ENCODE measurements at regions not wholly inside any gene's neighbourhood (a gene's known extent, or its start where the extent isn't known, plus 50 kb on each side); places are given as distances from the start of the nearest gene placed in this dataset.

- FAIRE-seq (no peak), DNase-seq (ENCODE audit: low spot score) (no peak)
Measured at GRCh38 chr20:50312002-50312681, 121.5 kb downstream of the CEBPB start.

GRCh38 chr20:50312682-50313521 lies 122.3 kb downstream of the CEBPB start:
- DNase-seq (ENCODE audit: low spot score): peak; percentile 92

DNA sequence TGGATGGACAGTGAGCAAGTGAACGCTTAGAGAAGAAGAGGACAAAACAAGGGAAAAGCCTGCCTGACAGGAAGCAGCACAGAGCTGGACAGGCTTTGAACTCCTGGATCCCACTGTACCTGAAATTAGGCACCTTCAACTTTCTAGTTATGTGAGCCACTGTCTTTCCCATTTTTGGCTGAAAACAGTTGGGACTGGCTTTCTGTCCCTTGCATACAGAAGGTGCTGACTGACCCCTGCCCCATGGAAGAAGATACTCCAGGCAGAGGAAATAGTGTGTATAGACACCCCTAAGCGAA lies 122.8 kb downstream of the CEBPB start:
- no peak for DNase-seq (ENCODE audit: low spot score)
- no peak for FAIRE-seq

More at GRCh38 chr20:50312682-50313521, 122.3 kb downstream of the CEBPB start:
- FAIRE-seq: peak; percentile 5

GRCh38 chr20:50313827-50314677 lies 123.4 kb downstream of the CEBPB start:
- DNase-seq (ENCODE audit: low spot score): no peak
- no peak for FAIRE-seq

DNA sequence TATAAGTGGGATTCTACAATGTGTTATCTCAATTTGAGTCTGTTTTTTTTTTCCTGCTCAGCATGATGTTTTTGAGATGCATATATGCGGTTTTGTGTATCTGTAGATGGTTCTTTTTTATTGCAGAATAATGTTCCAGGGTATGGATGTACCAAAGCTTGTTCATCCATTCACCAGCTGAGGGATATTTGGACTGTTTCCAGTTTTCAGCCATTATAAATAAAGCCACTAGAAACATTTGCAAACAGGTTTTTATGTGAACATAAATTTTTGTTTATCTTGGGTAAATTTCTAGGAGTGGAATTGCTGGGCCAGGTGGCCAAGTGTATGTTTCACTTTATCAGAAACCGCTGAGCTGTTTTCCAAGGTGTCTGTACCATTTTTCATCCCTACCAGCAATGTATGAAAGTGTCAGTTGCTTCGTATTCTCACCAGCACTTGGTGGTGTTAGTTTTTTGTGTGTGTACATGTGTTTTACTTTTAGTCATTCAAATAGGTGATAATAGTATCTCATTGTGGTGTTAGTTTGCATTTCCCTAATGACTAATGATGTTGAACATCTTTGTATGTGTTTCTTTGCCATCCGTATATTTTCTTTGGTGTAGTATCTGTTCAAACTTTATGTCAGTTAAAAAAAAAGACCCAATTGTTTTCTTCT lies 124.2 kb downstream of the CEBPB start:
- DNase-seq (ENCODE audit: low spot score): no peak
- FAIRE-seq: no peak

DNA sequence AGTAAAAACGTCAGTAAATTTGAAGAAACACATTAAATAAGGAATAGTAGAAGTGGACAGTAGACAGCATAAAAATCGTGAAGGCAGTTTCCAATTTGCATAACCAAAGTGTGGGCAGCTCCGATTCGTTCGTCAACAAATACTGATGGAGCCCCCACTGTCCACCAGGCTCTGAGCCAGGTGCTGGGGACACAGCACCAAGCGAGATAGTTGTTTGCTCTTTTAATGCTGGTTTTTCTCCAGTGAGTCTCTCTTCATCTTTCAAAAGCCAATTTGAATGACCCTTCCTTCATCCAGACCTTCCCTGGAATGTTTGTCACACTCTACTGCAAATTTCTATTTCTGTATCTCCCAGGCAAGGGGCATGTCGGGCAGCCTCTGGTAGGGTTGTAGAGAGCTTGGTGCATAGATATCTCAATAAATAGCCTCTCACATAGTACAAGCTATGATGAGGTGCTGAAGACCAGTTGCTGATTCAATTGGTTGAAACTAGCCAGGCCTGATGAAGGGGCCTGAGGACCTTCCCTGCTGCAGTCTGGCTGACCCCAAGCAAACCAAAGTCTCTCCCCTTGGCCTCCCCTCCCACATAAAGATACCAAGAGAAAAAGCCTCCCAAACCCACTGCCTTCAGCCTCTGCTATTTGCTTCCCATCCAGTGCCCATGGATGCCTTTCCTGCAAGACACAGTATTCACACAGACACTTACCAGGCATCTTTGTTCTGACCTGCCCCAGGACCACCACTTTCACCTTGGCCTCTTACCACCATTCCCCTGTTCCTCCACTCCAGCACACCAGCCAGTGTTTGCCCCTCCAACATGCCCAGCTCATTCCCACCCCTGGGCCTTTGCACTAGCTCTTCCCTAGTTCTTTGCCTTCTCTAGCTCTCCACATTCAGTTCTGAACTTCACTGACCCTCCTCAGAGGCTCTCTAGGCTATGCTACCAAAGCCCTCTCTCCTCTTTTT lies 125.2 kb downstream of the CEBPB start:
- FAIRE-seq (no peak), DNase-seq (ENCODE audit: low spot score) (no peak)

GRCh38 chr20:50317116-50317515 lies 126.5 kb downstream of the CEBPB start:
- no peak for DNase-seq (ENCODE audit: low spot score)
- FAIRE-seq: no peak

- DNase-seq (ENCODE audit: low spot score) (no peak), FAIRE-seq (no peak)
Measured at GRCh38 chr20:50317609-50318008, 127.0 kb downstream of the CEBPB start.

DNA sequence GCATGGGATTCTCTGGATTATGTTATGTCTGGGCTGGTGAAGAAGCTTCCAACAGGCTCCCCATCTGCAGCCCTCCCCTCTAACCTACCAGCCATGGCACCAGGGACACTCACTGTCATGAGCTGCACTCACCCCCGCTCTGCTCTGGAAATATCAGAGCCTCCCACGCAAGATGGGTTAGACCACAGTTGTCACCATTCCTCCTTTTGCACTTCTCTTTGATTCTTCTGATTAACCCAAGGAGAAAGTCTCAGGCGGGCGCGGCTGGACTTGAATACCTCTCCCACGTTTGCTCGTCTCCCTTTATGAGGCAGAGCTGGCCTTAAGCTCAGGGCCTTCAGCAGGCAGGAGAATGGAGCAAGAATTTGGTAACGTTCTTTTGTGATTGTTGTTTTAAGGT lies 128.1 kb downstream of the CEBPB start:
- no peak for DNase-seq (ENCODE audit: low spot score)

GRCh38 chr20:50320005-50320900 lies 129.6 kb downstream of the CEBPB start:
- FAIRE-seq: no peak

More for the DNA sequence above, 128.1 kb downstream of the CEBPB start:
- FAIRE-seq: no peak

DNA sequence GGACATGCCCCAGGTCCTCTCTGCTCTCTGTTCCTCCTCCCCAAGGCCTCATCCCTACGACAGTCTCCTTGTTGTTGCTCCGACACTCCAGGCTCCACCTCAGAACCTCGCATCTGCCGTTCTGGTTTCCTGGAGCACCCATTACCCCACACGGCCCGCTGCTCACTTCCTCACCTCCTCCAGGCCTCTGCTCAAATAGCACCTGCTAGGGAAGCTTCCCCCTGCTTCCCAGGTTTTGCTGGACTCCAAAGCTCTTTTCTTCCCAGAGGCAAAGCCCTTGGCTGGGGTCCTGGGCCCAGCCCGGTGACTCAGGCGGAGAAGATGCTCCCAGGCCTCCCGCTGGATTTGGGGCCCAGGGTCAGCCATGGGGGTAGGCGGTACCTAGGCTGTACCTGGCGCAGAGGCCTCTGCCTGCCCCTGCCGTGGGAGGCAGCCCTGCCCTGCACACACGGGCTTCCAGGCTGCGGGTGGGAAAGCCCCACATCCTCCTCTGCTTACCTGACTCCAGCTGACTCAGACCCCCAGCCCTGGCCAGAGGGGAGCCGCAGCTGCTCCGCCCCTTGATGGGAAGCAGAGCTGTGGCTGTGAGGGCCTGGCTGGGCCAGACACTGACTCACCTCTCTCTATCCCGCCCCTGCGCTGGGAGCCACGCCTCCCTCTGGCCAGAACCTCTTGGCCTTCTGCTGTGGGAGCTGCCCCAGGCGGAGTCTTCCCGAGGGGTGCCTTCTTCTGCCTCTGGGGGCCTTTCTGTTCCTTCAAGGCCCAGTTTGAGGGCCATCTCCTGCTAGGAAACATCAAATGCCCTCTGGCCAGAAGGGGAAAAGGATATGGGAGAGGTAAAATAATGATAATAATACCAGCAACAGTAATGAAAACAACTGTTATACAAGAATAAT lies 130.5 kb downstream of the CEBPB start:
- FAIRE-seq (peak; percentile 40), DNase-seq (ENCODE audit: low spot score) (peak; percentile 99)

More at GRCh38 chr20:50320005-50320900, 129.6 kb downstream of the CEBPB start:
- DNase-seq (ENCODE audit: low spot score): no peak

- no peak for FAIRE-seq
- peak; percentile 60 for DNase-seq (ENCODE audit: low spot score)
Measured at GRCh38 chr20:50321797-50322480, 131.3 kb downstream of the CEBPB start.

- DNase-seq (ENCODE audit: low spot score): no peak
- FAIRE-seq: peak; percentile 70
Measured at GRCh38 chr20:50322703-50323131, 132.1 kb downstream of the CEBPB start.

DNA sequence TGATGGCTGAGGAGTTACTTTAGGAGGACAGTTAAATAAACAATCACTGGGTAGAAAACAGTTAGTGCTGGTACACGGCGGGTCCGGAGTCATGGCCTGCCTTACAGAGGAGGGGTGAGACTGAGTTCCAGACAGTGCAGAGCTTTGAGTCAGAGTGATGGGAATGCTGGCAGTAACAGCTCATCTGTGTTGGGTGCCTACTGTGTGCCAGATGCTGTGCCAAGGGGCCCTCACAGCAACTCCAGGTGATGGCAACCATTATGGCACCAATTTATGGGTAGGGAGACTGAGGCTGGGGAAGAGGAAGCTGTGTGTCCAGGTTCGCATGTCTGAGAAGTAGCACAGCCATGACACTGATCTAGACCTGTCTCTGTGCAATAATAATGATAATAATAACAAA lies 132.6 kb downstream of the CEBPB start:
- DNase-seq (ENCODE audit: low spot score) (no peak), FAIRE-seq (no peak)

DNA sequence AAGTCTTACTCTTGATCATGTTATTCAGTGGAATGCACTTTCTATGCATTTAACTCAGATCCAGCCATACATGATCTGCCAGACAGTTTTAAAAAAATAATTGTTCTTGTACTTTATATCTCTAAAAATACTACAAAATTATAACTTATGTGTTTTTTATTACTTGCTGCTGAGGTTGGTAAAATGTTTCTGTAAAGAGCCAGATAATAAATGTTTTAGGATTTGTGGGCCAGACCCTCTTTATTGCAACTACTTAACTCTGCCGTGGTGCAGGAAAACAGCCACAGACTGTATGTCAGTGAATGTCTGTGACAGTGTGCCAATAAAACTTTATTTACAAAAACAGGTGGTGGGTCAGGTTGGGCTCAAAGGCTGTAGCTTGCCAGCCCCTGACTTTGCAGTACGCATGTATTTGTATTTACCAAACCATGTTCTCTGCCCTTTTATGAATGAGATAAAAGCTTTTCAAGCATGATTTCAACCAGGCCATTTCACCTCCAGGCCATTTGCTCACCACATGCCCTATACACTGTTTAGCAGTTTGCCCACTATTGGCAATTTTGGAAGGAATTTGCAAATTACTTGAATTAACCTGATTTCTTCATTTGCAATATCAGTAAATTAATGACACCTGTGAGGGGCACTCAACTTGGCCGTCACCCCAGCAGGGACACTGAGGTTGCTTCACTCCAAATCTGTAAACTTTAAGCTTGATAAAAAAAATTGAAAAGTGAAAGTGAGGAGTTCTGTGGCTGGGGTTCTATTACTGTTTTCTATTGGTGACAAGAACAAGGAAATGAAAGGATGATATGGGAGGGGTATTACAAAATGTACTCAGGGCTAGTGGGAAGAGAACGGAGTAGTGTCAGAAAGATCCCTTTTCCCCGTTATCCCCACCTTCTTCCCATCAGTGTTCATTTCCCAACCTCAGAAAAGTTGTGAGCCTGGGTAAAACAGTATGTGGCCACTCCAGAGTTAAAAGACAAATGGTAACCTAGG lies 133.4 kb downstream of the CEBPB start:
- no peak for FAIRE-seq

GRCh38 chr20:50325215-50325614 lies 134.6 kb downstream of the CEBPB start:
- peak; percentile 5 for FAIRE-seq

More for the DNA sequence above, 133.4 kb downstream of the CEBPB start:
- DNase-seq (ENCODE audit: low spot score): no peak

More at GRCh38 chr20:50325215-50325614, 134.6 kb downstream of the CEBPB start:
- DNase-seq (ENCODE audit: low spot score): no peak

All from urothelium cell line (cell line).